Pons (tissue), 1 donor: ENCODE measurements at regions not wholly inside any gene's neighbourhood (a gene's known extent, or its start where the extent isn't known, plus 50 kb on each side); places are given as distances from the start of the nearest gene placed in this dataset.
"Not testable (repeated sequence)": the region's sequence is repeated elsewhere in the genome, so short reads cannot be mapped to it uniquely, and the experiment has no call there.

Experiments used
- DNase-seq: peaks from one replicate; pipeline ENCODE4 v3.0.0-alpha.2; 2016; ENCODE audit warnings: low spot score

DNA sequence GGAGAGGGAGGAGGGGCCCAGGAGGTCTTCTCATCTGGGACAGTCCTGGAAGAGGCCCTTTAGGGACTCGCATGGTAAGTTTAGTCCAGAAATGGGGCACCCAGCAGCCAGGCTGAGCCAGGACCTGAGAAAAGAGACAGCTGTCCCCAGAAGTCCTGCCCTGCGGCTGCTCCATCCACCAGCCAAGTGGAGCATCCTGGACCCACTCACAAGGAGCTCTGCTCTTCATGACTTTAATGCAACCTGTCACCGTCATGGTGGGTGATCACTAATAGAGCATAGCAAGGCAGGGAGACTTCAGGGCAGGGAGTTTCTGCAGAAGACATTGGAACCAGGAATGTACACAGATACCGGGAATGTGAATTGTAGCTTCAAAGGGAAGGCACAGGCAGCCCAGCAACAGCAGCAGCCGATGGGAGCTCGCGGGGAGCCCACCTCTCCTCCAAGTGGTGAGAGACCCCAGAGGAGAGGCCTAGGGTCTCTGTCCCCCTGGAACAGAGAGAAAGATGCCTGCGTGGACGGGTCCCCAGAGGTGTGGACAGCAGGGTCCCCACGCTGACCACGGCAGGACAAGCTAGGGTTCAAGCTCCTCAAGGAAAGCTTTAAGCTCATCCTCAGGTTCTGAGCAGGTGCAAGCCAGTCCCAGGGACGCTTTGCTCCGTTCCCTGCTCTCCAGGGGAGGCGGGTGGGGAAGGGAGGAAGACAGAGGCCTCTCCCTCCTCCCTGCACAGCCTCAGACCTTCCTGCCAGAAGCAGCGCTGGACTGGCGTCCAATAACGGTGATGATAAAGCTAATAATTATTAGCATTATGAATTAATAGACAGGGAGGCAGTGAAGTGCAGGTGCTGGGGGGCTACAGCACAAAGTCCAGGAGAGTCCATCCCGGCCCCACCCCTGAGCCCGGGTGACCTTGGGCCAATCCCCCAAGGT is 335.3 kb downstream of the ADGRD1 start:
- not testable (repeated sequence) for DNase-seq

- not testable (repeated sequence) for DNase-seq
Measured at GRCh38 chr12:131289807-131290206, 336.1 kb downstream of the ADGRD1 start.

DNA sequence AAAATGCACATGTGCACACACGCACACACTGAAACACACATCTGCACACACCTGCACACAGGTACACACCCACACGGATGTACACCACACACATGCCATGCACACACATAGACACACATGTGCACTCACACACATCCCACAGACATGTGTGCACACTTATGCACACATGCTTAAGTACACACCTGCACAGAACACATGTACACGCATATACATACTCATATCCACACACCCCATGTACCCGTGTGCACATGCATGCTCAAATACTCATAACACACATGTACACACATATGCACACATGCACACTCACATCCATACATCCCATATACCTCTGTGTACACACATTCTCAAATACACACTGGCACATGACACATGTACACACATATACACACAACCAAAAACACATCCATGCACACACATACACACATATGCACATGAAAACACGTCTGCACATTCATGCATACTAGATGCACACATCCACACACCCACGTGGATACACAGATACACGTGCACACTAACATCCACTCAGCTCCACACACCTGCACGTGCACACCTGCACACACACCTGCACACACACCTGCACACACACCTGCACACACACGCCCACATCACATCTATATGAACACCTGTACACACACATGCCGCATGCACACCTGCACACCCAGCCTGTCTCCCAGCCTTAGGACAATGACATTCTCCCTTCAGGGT is 336.7 kb downstream of the ADGRD1 start:
- DNase-seq, result no peak

DNA sequence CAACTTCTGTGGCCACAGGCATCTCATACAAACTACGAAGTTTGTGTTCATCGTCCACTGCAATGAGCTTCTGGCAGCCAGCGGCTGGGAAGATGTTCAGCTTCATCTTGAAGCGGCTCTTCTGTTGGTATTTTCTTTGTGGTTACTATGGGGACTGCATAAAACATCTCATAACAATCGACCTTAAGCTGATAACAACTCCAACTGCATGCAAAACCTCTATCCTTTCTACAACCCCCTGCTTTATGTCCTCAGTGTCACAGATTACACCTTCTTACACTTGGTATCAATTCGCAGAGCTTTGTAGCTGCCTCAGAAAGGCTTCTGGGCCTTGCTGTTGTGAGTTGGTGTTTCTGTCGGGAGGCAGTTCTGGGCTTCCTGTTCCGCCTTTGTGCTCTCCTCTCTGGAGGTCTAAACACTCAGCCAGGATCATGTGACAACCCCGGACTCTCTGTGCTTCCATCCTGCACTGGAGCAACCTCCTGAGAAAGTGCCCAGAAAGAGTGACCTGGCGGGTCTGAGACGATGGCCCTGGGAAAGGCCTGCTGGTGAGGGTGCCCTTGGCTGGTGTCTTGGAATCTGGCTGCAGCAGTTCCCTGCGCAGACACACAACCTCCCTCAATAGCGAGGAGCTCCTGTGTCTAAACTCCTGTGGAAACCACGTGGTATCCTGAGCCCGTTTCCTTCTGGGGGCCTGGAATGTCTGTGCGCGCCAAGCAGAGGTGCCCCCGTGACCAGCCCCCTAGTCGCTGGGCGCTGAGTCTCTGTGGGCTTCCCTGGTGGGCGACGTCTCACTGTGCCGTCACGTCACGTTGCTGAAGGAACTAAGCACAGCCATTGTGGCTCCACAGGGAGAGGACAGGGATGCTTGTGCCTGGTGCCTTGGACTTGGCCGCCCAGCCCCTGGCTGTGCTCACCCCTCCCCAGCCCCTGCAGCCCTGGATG is 339.6 kb downstream of the ADGRD1 start:
- DNase-seq, result not testable (repeated sequence)

GRCh38 chr12:131294716-131295115 is 341.0 kb downstream of the ADGRD1 start:
- not testable (repeated sequence) for DNase-seq

- not testable (repeated sequence) for DNase-seq
Measured at GRCh38 chr12:131295117-131295516, 341.4 kb downstream of the ADGRD1 start.

DNA sequence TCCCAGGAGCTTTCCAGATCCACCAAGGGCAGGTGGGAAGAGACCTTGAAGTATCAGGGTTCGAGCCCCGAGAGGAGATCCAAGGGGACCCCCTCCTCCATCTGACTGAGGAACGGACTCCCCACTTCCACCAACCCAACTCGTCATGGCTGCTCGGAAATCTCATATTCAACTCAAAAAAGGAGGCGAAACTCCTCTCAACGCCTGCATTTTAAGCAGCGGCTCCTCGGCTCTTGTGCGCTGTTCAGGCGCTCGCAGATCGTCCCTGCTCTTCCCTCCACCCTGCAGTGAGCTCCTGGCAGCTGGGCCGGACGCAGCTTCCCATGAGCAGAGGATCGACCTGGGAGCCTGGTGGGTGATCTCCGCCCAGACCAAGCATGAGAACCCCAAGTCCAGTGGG is 341.9 kb downstream of the ADGRD1 start:
- DNase-seq, result not testable (repeated sequence)

- DNase-seq, result not testable (repeated sequence)
Measured at GRCh38 chr12:131296136-131296535, 342.4 kb downstream of the ADGRD1 start.

DNA sequence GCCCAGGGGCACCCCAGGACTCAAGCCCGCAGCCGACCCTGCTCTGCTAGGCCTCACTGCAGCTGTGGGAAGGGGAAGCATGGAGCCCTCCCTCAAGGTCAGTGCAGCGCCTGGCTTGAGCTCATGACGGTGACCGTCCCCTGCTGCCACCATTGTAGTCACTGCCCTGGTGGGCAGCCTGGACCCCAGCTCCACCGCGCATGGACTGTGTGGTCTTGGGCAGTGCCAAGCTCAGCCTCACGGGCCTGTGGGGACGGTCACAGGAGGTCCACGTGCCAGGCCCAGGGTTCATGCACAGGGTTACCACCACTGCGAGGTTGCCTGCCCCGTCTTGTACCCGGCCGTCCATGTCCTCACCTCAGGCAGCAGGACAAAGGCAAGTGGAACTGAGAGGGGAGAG is 342.9 kb downstream of the ADGRD1 start:
- not testable (repeated sequence) for DNase-seq

DNA sequence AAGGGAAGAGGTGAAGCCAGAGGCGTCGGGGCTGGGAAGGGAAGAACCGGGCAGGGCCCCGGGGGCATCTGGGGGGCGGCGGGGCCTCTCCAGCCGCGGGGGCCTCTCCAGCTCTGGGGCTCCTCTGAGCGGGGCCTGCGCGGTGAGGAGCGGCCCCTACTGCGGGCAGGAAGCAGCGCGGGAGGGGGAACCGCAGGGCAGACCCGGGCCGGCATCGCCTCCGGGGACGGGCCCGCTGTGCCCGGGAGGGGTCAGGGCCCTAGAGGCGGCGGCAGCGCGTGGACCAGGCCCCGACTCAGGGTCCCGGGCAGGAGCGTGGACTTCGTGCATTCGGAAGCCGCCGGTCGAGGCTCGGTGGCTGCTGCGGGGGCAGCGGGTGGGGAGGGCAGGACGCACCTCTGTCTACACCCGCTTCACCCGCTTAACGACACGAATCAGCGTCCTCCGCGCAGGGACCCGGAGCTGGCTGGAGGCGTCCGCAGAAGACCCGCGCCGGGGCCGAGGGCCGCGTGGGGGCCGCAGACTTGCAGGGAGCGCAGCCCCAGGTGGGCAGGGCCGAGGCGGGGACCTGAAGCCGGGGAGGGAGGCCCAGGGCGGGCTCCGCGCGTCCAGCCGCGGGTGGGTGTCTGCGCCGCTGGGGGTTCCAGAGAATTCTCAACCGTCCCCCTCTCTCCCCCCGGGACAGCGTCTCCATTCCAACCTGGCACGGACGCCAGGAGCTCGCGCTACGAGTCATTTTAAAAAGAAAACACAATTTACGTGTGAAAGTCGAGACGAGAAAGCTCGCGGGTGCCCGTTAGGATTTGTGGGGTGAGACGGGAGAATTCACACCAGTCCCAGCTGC is 345.0 kb downstream of the ADGRD1 start:
- not testable (repeated sequence) for DNase-seq

GRCh38 chr12:131299370-131299701 is 345.6 kb downstream of the ADGRD1 start:
- not testable (repeated sequence) for DNase-seq

DNA sequence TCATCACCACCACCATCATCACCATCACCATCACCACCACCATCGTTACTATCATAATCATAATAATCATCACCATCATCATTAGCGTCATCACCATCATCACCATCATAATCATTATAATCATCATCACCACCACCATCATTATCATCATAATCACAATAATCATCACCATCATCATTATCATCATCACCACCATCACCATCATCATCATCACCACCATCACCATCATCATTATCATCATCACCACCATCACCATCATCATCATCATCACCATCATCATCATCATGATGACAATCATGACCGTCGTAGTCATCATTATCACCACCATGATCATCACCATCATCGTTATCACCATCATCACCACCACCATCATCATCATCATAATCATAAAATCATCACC is 349.9 kb downstream of the ADGRD1 start:
- DNase-seq, result not testable (repeated sequence)

- DNase-seq, result not testable (repeated sequence)
Measured at GRCh38 chr12:131304642-131305041, 350.9 kb downstream of the ADGRD1 start.

GRCh38 chr12:131309700-131310099 is 356.0 kb downstream of the ADGRD1 start:
- DNase-seq, result no peak

DNA sequence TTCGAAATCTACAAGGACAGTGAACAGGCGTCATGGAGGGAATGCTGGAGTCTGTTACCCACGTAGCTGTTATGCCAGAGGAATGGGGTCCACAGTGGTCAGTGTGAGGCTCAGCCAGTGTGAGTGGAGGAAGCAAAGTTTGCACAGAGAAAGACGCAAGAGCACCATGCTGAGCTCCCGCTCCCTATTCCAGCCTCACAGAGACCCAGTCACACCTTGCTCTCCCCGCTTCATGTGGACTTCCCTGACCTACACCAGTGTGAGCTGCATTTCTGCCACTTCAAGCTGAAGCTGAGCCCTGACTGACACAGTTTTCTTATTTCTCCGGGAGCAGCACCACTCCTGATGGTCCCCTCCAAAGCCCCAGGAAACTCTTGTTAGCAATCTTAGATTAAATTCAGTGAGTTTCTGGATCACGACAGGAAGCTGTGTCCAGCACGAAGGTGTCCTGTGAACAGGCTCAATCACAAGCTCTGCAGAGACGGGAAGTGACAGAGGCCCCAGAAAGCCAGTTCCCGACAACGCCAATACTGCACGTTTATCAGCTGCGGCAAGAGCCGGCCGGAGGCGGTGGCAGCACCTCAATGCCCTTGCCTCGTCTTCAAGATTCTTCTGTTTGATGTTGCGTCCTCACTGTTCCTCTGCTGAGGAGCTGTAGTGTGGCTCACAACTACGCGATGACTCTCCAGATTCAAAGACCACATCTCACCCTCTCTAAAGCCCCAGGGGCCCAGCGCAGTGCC is 356.7 kb downstream of the ADGRD1 start:
- DNase-seq, result not testable (repeated sequence)

GRCh38 chr12:131311279-131311722 is 357.6 kb downstream of the ADGRD1 start:
- DNase-seq, result not testable (repeated sequence)

DNA sequence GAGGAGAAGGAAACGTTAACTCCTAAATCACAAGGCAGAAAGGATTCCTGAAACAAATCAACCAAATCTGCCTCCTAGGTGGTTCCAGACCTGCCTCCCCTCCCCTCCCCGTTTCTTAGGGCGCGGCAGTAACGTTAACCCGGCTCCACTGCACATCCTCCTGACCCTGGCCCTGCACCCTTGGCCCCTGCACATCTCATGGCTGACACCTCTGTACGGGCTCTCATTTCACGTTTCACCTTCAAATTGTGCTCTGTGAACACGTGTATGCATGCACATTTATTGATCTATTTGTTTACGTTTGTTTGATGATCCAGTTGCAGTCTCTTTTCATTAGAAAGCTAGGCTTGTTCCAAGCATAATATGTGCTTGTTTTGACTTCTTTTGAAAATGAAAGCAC is 358.1 kb downstream of the ADGRD1 start:
- DNase-seq, result no peak

GRCh38 chr12:131312382-131312781 is 358.7 kb downstream of the ADGRD1 start:
- DNase-seq, result not testable (repeated sequence)

GRCh38 chr12:131312793-131313545 is 359.3 kb downstream of the ADGRD1 start:
- DNase-seq, result no peak
